Hematopoietic multipotent progenitor cell treated with erythropoietin and hydrocortisone succinate and interleukin-3 and kit ligand, for 15 days (in vitro differentiated cells): ENCODE measurements at regions not wholly inside any gene's neighbourhood (a gene's known extent, or its start where the extent isn't known, plus 50 kb on each side); places are given as distances from the start of the nearest gene placed in this dataset.

Experiments used
- DNase-seq: peaks from one replicate; pipeline ENCODE4 v3.0.0-alpha.2; 2015; ENCODE audit warnings: low spot score

DNA sequence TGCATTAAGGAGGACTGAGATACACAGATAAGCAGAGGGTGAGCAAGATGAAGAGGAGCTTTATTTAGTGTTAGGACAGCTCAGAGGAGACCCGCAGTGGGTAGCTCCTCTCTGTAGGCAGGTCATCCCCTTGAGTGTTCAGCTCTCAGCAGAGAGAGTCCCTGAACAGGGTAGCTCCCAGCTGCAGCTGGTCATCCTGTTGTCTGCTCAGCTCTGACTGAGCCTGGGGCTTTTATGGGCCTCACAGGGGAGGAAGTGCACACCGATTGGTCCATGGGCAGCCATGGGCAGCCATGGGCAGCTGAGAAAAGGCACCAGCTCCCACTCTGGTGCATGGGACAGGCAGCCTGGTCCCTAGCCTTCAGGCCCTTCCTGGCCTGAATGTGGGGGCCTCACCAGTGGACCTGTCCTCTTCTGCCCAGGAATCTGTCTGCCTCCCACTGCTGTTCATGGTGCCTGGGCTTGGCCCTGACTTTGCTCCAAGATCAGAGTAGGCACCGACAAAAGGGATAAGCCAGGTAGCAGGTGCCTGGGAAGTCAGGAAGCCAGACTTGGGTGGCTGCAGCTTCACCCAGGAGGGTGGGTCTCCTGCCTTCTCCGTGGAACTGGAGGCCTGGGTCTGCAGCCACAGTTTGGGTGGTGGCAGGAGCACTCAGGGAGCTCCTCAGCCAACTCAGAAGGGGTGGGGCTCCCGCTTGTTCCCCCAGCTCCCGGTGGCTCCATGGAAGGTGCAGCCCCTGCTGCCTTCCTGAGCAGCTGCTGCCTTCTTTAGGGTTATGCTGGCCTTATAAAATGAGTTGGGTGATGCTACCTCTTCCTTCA, 54.7 kb downstream of the MYEOV start:
- no peak for DNase-seq

GRCh38 chr11:69350040-69350439, 56.1 kb downstream of the MYEOV start:
- no peak for DNase-seq

GRCh38 chr11:69350596-69350995, 56.6 kb downstream of the MYEOV start:
- no peak for DNase-seq

- DNase-seq: no peak
These were observed 57.5 kb downstream of the MYEOV start for GRCh38 chr11:69351460-69351859.

DNA sequence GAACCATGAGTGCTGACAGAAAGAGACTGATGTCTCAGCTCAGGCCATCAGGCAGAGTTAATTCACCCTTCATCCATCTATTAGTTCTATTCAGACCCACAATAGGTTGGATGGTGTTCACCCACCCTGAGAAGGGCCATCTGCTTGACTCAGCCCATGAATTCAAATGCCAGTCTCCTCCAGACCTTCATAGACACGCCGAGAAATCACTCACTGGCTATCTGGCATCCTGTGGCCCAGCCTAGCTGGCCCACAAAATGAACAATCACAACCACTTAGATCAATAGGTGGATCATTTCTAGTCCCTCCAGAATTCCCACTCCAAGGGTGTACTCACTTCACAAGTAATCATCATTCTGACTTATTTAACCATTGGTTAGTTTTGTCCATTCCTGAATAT, 58.2 kb downstream of the MYEOV start:
- DNase-seq: no peak

DNA sequence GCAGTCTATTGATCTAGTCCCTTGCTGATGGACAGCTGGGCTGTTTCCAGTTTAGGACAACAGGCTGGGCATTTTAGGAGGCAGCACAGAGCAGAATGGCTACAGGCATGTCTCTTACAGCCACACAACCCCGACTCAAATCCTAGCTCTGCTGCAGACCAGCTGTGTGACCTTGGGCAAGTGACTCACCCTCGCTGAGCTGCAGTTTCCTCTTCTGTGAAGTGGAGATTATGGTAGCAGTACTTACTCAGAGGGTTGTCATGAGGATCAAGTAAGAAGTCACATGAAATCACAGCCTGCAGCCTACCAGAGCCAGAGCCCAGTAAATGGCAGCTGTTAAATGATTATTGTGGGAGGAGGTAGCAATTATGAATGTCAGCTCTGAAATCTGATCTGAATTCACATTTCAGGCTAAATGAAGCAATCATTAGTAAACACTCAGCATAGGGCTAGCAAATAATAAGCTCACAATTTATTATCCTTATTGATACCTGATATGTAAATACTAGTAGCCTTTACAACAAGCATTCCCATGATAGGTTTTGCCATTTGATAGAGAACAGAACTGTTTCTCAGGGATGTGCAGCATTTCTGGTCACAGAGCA, 58.9 kb downstream of the MYEOV start:
- no peak for DNase-seq

DNA sequence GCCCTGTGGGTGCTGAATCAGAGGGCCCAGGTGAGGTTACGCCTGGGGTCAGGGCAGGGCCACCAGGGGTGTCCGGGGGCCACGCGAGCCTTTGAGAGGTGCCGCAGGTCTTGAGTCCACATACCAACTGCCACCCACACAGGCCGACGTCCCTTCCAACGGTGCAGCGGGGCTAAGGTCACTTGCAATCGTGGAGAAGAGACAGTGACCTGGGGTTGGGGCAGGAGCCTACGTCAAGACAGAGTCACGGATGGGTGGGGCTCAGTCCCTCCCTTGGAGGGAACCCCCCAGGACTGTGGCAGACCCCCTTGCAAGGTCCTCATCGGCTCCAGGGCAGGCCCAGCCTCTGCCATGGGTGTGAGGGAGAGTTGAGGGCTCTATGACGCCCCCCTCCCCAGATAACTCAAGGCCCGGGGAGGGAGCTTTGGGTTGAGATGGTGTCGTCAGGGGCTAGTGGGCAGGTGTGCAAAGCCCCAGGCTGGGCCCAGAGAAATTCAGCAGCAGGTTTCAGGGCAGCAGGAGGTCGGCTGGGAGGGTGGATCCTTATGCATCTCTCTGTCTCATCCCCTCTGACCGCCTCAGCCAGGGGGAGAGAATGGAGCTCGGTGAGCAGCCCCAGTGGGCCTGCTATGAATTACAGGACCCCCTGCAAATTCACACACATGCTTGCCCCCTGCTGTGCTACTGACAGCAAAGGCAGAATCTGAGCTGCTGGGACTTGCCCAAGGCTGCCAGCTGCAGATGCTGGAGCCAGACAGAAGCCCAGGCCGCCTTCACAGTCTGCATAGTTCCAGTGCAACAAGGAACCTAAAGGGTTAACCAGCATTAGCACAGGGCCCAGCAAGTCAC, 60.0 kb downstream of the MYEOV start:
- DNase-seq: no peak

DNA sequence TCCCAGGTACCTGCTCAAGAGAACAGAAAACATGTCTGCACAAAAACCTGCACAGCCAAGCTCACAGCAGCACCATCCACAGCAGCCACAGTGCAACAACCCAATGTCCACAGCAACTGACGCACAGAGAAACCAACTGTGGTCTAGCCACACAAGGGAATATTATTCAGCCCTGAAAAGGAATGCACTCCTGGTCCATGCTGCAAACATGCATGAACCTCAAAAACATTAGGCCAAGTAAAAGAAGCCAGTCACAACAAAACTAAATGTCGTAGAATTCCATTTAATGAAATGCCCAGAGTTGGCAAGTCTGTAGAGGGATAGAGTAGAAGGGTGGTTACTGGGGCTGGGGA, 60.6 kb downstream of the MYEOV start:
- DNase-seq: no peak

DNA sequence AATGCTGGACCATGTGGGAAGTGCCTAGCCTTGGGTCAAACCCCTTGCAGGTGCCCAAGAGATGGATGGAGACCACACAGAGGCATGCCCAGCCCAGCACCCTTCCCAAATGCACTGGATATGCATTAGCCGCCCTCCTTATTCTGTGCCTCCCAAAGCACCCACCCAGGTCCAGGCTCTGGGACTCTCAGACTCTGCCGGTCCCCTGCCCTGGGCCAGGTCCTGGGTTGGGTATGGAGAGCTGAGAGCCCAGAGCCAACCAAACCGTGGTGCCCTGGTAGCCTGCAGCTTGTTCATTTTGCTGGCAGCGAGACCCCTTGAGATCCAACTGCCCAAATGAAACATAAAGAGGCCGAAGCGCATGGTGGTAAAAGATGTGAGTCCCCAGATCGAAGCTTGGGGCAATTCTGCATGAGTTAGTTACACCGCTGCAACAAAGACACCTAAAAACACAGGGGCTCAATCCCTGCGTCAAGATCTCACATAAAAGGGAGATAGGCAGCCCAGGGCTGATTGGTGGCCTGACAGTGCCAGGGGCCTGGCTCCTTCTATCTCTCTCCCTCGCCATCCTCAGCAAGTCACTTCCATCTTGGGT, 61.5 kb downstream of the MYEOV start:
- DNase-seq: no peak

DNA sequence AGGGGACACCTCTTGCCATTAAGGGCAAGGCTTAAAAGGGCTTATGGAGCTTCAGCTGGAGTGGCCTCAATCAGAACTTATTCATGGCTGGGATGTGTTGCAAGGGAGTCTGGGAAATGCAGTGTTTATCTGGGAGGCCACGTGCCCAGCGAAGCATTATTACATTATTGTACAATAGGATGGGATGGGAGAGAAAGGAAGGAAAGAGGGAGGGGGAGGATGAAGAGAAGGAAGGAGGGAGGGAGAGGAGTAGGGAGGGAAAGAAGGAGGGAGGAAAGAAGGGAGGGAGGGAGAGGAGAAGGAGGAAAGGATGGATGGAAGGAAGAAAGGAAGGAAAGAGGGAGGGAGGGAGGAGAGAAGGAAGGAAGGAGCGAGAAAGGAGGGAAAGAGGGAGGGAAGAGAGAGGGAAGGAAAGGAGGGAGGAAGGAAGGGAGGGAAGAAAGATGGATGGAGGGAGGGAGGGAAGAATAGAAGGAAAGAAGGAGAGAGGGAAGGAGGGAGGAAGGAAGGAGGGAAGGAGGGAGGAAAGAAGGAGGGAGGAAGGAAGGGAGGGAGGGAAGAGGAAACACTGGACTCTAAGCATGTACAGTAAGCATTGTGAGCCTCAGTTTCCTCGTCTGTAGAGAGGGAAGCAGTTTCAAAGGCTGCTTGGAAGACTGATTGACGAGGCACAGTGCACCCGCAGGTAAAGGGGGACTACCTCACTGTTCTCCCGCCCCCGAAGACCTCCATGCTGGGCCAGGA, 62.2 kb downstream of the MYEOV start:
- DNase-seq: no peak

DNA sequence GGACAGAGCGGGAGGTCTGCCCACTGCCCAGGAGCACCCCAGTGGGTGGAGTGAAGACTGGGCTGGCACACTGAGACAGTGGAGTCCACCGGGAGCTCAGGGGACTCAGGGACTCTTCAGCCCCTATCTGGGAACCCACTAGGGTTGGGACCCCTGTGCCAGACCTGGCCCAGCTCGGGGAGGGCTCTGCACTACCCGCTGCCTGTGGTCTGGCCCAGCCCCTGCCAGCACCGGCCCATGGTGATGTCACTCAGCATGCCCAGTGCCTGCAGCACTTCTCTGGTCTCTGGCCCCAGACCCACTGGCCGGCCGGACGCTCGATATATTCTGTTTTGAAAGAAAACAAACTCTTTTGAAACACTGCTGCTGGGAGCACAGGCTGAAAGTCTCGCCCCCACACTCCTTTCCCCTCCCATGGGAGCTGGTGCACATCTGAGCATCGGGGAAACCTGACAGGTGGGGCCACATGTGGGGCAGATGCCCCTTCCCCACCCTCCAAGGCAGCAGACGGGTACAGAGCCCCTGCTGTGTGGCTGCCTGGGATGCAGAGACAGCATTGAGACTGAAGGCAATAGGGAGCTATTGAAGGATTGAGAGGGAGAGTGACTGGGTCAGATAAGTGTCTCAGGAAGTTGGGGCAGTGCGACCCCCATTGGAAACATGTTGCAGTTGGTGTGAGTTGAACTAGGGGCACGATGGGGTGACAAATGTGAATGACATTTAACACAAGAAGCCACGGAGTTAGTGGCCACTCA, 62.9 kb downstream of the MYEOV start:
- no peak for DNase-seq

DNA sequence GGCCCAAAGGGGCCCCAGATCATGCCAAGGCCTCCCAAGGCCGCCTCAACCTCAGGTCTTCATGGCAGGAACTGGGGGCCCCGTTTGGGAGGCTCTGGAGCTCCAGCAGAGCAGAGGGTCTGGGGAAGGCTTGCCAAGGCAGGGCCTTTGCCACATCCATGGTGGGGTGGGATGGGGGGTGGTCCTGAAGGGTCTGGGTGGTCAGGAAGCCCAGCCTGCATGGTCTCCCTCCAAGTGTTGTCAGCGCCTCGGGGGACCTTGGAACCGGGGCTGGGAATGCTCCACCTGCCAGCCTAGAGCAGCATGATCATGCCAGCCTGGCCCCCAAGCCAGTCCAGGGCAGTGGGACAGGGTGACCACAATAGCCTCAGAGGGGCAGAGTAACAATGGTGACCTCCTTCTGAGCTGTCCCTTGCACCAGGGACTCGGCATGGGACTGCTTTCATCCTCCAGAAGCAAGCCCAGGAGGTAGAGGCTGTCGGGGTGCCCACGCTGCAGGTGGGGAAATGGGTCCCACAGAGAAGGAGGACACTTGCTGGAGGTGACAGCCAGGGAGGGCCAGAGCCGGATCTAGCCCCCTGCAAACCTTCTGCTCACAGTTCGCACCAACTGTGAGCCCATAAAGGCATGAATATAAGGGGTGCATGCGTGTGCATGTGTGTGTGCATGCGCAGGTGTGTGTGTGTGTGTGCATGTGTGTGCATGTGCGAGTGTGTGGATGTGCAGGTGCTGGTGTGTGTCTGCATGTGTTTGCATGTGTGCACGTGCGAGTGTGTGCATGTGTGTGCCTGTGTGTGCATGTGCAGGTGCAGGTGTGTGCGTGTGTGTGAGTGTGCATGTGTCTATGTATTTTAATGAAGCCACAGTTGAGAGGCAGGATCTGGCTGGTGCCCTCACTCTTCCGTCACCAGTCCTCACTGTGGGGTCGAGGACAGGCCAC, 63.8 kb downstream of the MYEOV start:
- no peak for DNase-seq

GRCh38 chr11:69358398-69359020, 64.6 kb downstream of the MYEOV start:
- no peak for DNase-seq

- no peak for DNase-seq
These were observed 66.0 kb downstream of the MYEOV start for GRCh38 chr11:69359735-69360480.

DNA sequence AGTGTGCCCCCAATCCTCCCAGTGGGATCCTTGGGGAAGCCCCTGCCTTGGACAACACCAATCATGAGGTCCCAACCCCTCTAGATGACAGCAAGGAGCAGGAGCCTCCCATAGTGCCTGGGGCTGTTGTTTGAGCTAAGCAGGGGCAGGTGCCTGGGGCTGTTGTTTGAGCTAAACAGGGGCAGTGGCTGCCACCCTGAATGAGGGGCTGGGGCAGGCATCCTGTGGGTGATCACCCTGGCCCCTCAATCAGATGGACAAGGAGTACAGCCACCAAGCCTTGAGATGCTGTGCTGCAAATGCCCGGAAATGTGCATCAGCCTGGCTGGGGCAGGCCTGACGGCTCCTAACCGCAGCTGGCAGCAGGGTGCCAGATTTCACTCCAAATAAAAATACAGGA, 66.7 kb downstream of the MYEOV start:
- DNase-seq: no peak

- DNase-seq: no peak
These were observed 67.1 kb downstream of the MYEOV start for GRCh38 chr11:69361048-69361447.

DNA sequence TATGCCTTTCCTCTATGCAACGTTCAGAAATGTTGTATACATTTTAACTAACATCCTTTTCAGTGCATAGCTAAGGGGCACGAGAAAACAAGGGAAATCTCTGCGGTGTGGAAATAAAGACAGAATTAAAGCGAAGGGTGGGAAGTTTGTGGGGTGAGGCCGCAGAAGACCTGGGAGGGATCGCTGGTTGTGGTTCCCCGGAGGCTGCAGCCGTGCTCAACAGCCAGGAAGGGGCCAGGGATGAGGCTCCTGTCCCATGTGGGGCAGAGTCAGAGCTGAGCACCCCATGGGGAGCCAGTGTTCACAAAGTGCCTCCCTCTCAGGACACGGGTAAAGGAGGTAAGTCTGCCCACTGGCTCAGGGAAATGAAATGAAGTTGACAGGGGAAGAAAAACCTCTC, 67.5 kb downstream of the MYEOV start:
- DNase-seq: no peak

DNA sequence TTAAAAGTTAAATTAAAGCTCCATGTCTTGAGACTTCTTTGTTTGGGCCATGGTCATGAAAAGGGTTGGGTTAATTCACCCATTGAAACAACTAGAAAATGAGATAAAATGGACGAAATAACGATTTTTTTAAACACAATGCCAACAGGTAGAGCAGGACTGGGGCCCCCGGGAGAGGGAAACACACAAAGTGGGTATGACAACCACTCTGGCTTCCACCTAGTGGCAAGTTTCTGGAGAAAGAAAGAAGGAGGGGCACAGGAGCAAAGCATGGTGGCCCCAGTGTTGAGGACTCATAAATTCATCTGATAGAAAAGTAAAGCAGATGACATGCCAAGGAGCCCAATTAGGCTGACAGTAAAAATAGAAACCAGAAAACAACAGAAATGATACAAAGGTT, 68.4 kb downstream of the MYEOV start:
- no peak for DNase-seq

DNA sequence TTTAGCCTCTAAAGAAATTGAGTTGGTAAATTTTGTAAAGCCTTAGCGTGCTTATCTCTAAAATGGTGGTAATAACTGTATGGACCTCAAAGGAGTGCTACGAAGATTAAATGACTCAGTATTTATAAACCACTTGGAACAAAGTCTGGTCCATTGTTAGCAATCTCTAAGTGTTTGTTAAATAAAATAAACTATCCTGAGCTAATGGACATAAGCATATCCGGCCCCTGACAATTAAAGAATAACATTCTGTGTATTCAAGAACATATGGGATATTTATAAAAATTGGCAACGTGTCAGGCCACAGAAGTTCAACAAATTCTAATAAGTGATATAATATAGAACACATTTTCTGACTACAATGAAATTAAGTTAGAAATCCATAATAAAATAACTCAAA, 71.0 kb downstream of the MYEOV start:
- no peak for DNase-seq
